OCI-LY1 (cell line): ENCODE measurements at regions not wholly inside any gene's neighbourhood (a gene's known extent, or its start where the extent isn't known, plus 50 kb on each side); places are given as distances from the start of the nearest gene placed in this dataset.

Experiments
- EZH2 ChIP-seq: fragments of 200-600 bp; sonication (generic), shearing (Covaris generic); IDR thresholded peaks from 2 replicates; pipeline ENCODE4 v1.8.0; 2017; ENCODE audit warnings: borderline replicate concordance, mixed run types, mild to moderate bottlenecking, antibody characterized with exemption, low read length, moderate library complexity, mixed read lengths
- TF ChIP-seq, protein P1 (sequence below): fragments of 200-600 bp; sonication (generic), shearing (Covaris generic); IDR thresholded peaks from 2 replicates; pipeline ENCODE4 v1.5.1; 2017; ENCODE audit warnings: mild to moderate bottlenecking, antibody characterized with exemption, low read length, moderate library complexity, mixed read lengths

DNA sequence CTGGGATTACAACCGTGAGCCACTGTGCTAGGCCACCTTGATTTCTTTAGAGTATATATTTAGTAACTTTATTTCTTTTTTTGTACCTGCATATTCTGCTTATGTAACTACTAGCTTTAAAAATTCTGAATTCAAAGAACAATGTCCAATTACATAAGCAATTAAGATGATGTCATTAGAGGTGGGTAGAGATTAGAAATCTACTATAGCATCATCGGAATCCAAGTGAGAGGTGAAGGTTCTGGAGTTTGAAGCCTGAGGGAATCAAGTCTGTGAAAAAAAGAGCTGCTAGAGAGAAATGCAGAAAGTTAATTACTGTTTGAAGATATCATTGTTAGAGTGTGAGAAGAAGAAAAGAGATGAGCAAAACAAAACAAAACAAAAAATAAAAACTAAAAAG is 79.0 kb upstream of the ENPEP start:
- TF ChIP-seq, protein P1, sequence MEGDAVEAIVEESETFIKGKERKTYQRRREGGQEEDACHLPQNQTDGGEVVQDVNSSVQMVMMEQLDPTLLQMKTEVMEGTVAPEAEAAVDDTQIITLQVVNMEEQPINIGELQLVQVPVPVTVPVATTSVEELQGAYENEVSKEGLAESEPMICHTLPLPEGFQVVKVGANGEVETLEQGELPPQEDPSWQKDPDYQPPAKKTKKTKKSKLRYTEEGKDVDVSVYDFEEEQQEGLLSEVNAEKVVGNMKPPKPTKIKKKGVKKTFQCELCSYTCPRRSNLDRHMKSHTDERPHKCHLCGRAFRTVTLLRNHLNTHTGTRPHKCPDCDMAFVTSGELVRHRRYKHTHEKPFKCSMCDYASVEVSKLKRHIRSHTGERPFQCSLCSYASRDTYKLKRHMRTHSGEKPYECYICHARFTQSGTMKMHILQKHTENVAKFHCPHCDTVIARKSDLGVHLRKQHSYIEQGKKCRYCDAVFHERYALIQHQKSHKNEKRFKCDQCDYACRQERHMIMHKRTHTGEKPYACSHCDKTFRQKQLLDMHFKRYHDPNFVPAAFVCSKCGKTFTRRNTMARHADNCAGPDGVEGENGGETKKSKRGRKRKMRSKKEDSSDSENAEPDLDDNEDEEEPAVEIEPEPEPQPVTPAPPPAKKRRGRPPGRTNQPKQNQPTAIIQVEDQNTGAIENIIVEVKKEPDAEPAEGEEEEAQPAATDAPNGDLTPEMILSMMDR, result no peak
- no peak for TF ChIP-seq EZH2
